Thyroid gland (tissue), 4 donors: ENCODE measurements at regions not wholly inside any gene's neighbourhood (a gene's known extent, or its start where the extent isn't known, plus 50 kb on each side); places are given as distances from the start of the nearest gene placed in this dataset.
"Not testable (repeated sequence)": the region's sequence is repeated elsewhere in the genome, so short reads cannot be mapped to it uniquely, and the experiment has no call there.

Experiments
- DNase-seq, 2 donors: peaks; one replicate each; pipeline ENCODE4 v3.0.0-alpha.2; 2019
- H3K27ac ChIP-seq, 3 donors: fragments of 200-600 bp; sonication (generic); 1 replicate in 2 of 3; 2 replicates in 1 of 3; pipeline ENCODE4 v1.5.1; 2016 to 2019; ENCODE audit warnings: mild to moderate bottlenecking in 1 of 3, moderate library complexity in 1 of 3
- H3K27me3 ChIP-seq: fragments of 200-600 bp; sonication (generic); one replicate; pipeline ENCODE4 v1.5.1; 2019
- H3K36me3 ChIP-seq, 2 donors: fragments of 200-600 bp; sonication (generic); one replicate each; pipeline ENCODE4 v1.5.1; 2016 to 2019
- H3K4me1 ChIP-seq, 2 donors: fragments of 200-600 bp; sonication (generic); one replicate each; pipeline ENCODE4 v1.5.1; 2017 to 2019
- H3K4me3 ChIP-seq, 3 donors: fragments of 200-600 bp; sonication (generic); replicated peaks in 1 of 3; 1 replicate in 2 of 3; 2 replicates in 1 of 3; pipeline ENCODE4 v1.5.1; 2016; ENCODE audit warnings: mild to moderate bottlenecking in 1 of 3
- H3K9me3 ChIP-seq: fragments of 200-600 bp; sonication (generic); one replicate; pipeline ENCODE4 v1.5.1; 2017
- CTCF ChIP-seq, 6 experiments: fragments of 200-600 bp in 3 of 6; fragments of 450-650 bp in 3 of 6; sonication (generic) in 3 of 6; IDR thresholded peaks; one replicate each; pipeline ENCODE4 v1.5.1; 2016 to 2019; ENCODE audit warnings: antibody characterized with exemption in 6 of 6, mild to moderate bottlenecking in 2 of 6, inconsistent platforms in 1 of 6, moderate library complexity in 1 of 6
- POLR2A ChIP-seq, 2 donors: fragments of 450-650 bp; IDR thresholded peaks; one replicate each; pipeline ENCODE4 v1.6.1; 2017; ENCODE audit warnings: antibody characterized with exemption in 2 of 2, mild to moderate bottlenecking in 2 of 2, moderate library complexity in 1 of 2
- WGBS, 2 donors: methylation state at CpG; one replicate each; pipeline ENCODE4 v1.1.5; 2017; 5-methylcytosine and 5-hydroxymethylcytosine counted together
- intact Hi-C: fragments of 100-400 bp; cut with DNase I; formaldehyde crosslinking; loops from one replicate; pipeline ENCODE4 v1.15.1; 2023

- TF ChIP-seq CTCF (IDR thresholded peaks at IDR 0.05) (no peak), POLR2A (IDR thresholded peaks at IDR 0.05) (no peak)
- DNase-seq, result no peak
- Histone ChIP-seq H3K27ac (no peak overlapping the region), H3K9me3 (no peaks in the 10 kb centered on the region), H3K4me3 (no peak overlapping the region), H3K27me3 (no peaks in the 10 kb centered on the region), H3K4me1 (peaks cover 0 to 9% of the 10 kb centered on the region in 2 donors), H3K36me3 (no peaks in the 10 kb centered on the region)
- intact Hi-C loops, result no loop called here
Measured at GRCh38 chr4:9685692-9686091, 95.7 kb upstream of the DRD5 start.

- 13 to 20% methylated on average over 9 of the region's 9 CpGs for WGBS, 2 donors
- peak in 1 of 2 donors; percentile 18 for DNase-seq
- H3K9me3 ChIP-seq, H3K36me3 ChIP-seq, intact Hi-C loops, H3K4me1 ChIP-seq, H3K27me3 ChIP-seq: not testable (repeated sequence)
- H3K4me3 ChIP-seq, result peak overlapping the region in 2 of 3 donors; percentile 37 to 45
- peak overlapping the region; percentile 70 to 77 (median 73) for H3K27ac ChIP-seq
Measured at GRCh38 chr4:9690636-9691237, 90.7 kb upstream of the DRD5 start.

- peaks cover 0 to 8% of the 10 kb centered on the region in 2 donors for H3K4me1 ChIP-seq
- no peaks in the 10 kb centered on the region for H3K36me3 ChIP-seq
- DNase-seq, result peak; percentile 98
- H3K4me3 ChIP-seq, result peak overlapping the region in 2 of 3 donors; percentile 37 to 45
- TF ChIP-seq CTCF (IDR thresholded peaks at IDR 0.05), result no peak
- TF ChIP-seq POLR2A (IDR thresholded peaks at IDR 0.05), result peak in 1 of 2 donors; percentile 32
- no peaks in the 10 kb centered on the region for H3K9me3 ChIP-seq
- 1 to 2% methylated on average over 15 to 27 of the region's 56 CpGs for WGBS, 2 donors
- peak overlapping the region; percentile 70 to 85 (median 73) for H3K27ac ChIP-seq
- no peaks in the 10 kb centered on the region for H3K27me3 ChIP-seq
- intact Hi-C loops, result no loop called here
Measured at GRCh38 chr4:9691238-9692065, 90.0 kb upstream of the DRD5 start.

GRCh38 chr4:9692791-9693491 lies 88.5 kb upstream of the DRD5 start:
- H3K27ac ChIP-seq, intact Hi-C loops, DNase-seq, H3K4me3 ChIP-seq, H3K27me3 ChIP-seq, H3K9me3 ChIP-seq, H3K4me1 ChIP-seq, H3K36me3 ChIP-seq: not testable (repeated sequence)
- WGBS, 2 donors, result 83 to 84% methylated on average over 5 of the region's 5 CpGs

GRCh38 chr4:9694403-9694802 lies 87.0 kb upstream of the DRD5 start:
- DNase-seq, H3K27me3 ChIP-seq, H3K27ac ChIP-seq, H3K4me1 ChIP-seq, H3K4me3 ChIP-seq, H3K9me3 ChIP-seq, intact Hi-C loops, H3K36me3 ChIP-seq: not testable (repeated sequence)
- 74 to 77% methylated on average over 6 to 7 of the region's 7 CpGs for WGBS, 2 donors

- TF ChIP-seq CTCF (IDR thresholded peaks at IDR 0.05), result peak in 4 of 6 experiments; percentile 47 to 63 (median 49)
- H3K9me3 ChIP-seq, H3K4me1 ChIP-seq, H3K27ac ChIP-seq, H3K27me3 ChIP-seq, H3K4me3 ChIP-seq, intact Hi-C loops, H3K36me3 ChIP-seq: not testable (repeated sequence)
- WGBS, 2 donors, result 25 to 30% methylated on average over 4 of the region's 4 CpGs
- peak; percentile 66 to 71 for DNase-seq
Measured at GRCh38 chr4:9695994-9696393, 85.4 kb upstream of the DRD5 start.

- H3K36me3 ChIP-seq, H3K4me1 ChIP-seq, H3K27me3 ChIP-seq, H3K9me3 ChIP-seq, H3K27ac ChIP-seq, intact Hi-C loops, DNase-seq, H3K4me3 ChIP-seq: not testable (repeated sequence)
- WGBS, 2 donors, result 81 to 89% methylated on average over 5 of the region's 5 CpGs
Measured at GRCh38 chr4:9696561-9696960, 84.9 kb upstream of the DRD5 start.

- H3K36me3 ChIP-seq, H3K27me3 ChIP-seq, H3K4me1 ChIP-seq, H3K4me3 ChIP-seq, H3K9me3 ChIP-seq, H3K27ac ChIP-seq, DNase-seq: not testable (repeated sequence)
- intact Hi-C loops, result loop anchor here (10.0 kb wide), 1 partner anchor 313 kb away; no protein-coding TSS in a partner anchor
- 79 to 86% methylated on average over 6 of the region's 6 CpGs for WGBS, 2 donors
Measured at GRCh38 chr4:9702019-9702418, 79.4 kb upstream of the DRD5 start.

GRCh38 chr4:9702696-9703095 lies 78.7 kb upstream of the DRD5 start:
- H3K4me3 ChIP-seq, H3K4me1 ChIP-seq, H3K36me3 ChIP-seq, H3K9me3 ChIP-seq, DNase-seq, H3K27ac ChIP-seq, H3K27me3 ChIP-seq: not testable (repeated sequence)
- intact Hi-C loops, result loop anchor here (10.0 kb wide), 1 partner anchor 312 kb away; no protein-coding TSS in a partner anchor
- WGBS, 2 donors, result 93 to 95% methylated on average over 9 of the region's 9 CpGs
